AG04449 (cell line): ENCODE measurements at regions not wholly inside any gene's neighbourhood (a gene's known extent, or its start where the extent isn't known, plus 50 kb on each side); places are given as distances from the start of the nearest gene placed in this dataset.

Experiments
- CTCF ChIA-PET: fragments of 350-600 bp; formaldehyde crosslinking; extraction: SDS; loops from one replicate; lab custom pipeline; 2021; ENCODE audit warnings: antibody characterized with exemption; lab: Yijun Ruan, JAX
- POLR2A ChIA-PET: fragments of 400-600, 350-600 bp; formaldehyde crosslinking; extraction: SDS; loops from one replicate; lab custom pipeline; 2020; ENCODE audit warnings: antibody characterized with exemption, inconsistent platforms; lab: Yijun Ruan, JAX
- DNase-seq: peaks from one replicate; pipeline ENCODE4 v3.0.0-alpha.2; 2010; ENCODE audit warnings: low read depth, low spot score
- H3K4me3 ChIP-seq: 2 replicates; pipeline ENCODE4 v1.5.1; 2011; ENCODE audit warnings: low read depth, mild to moderate bottlenecking, control low read depth, low read length
- TF ChIP-seq, protein P1 (sequence below): IDR thresholded peaks from one replicate; pipeline ENCODE4 v1.5.1; 2011; ENCODE audit warnings: mild to moderate bottlenecking, moderate library complexity, low read length, control low read depth, inconsistent platforms; ENCODE audit not compliant: insufficient read depth; ENCODE audit errors: missing control alignments

DNA sequence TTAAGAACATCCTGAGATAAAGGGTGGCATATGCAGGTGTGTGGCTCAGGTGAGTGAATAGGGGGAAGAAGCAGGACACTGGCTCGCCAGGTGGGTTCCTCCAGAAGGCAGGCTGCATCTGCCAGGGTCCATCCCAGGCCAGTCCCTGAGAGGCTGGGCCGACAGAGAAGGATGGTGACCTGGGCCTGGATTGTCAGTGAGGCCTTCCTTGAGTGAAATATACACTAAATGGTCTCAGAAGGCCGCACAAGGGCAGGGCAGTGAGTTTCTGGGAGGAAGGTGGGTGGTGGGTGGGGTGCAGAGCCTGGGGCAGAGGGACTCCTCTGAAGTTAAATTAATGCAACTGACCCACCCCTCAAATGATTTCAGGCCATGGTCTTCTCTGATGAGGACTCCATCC is 182.1 kb downstream of the ANKRD30B start:
- TF ChIP-seq, protein P1, sequence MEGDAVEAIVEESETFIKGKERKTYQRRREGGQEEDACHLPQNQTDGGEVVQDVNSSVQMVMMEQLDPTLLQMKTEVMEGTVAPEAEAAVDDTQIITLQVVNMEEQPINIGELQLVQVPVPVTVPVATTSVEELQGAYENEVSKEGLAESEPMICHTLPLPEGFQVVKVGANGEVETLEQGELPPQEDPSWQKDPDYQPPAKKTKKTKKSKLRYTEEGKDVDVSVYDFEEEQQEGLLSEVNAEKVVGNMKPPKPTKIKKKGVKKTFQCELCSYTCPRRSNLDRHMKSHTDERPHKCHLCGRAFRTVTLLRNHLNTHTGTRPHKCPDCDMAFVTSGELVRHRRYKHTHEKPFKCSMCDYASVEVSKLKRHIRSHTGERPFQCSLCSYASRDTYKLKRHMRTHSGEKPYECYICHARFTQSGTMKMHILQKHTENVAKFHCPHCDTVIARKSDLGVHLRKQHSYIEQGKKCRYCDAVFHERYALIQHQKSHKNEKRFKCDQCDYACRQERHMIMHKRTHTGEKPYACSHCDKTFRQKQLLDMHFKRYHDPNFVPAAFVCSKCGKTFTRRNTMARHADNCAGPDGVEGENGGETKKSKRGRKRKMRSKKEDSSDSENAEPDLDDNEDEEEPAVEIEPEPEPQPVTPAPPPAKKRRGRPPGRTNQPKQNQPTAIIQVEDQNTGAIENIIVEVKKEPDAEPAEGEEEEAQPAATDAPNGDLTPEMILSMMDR, result no peak
- POLR2A ChIA-PET, result no interaction called here
- no peak for DNase-seq
- CTCF ChIA-PET, result no interaction called here
- no peak overlapping the region for H3K4me3 ChIP-seq

DNA sequence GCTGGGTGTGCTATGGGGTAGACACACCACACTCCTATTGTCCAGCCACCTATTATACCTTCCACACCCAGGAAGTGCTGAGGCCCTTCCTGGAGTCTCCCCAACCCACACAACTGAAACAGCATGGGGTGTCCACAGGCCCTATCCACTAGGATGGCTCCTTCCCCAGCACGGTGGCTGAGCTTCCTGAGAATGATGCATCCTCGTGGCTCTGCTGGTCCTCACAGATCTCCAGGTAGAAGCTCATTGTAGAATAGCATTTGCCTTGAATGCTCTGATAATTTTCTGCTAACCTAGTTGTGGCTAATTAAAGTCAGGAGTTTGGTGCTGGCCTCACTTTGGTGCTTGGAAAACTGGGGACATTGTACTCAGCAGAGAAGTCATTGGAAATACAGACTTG is 182.6 kb downstream of the ANKRD30B start:
- no peak for DNase-seq
- ChIA-PET CTCF (no interaction called here), POLR2A (no interaction called here)
- TF ChIP-seq, protein P1, result no peak
- H3K4me3 ChIP-seq, result no peak overlapping the region

GRCh38 chr18:14933049-14933851 is 185.3 kb downstream of the ANKRD30B start:
- TF ChIP-seq, protein P1, result no peak
- H3K4me3 ChIP-seq, result no peak overlapping the region
- CTCF ChIA-PET, result no interaction called here
- POLR2A ChIA-PET, result no interaction called here
- DNase-seq, result no peak

DNA sequence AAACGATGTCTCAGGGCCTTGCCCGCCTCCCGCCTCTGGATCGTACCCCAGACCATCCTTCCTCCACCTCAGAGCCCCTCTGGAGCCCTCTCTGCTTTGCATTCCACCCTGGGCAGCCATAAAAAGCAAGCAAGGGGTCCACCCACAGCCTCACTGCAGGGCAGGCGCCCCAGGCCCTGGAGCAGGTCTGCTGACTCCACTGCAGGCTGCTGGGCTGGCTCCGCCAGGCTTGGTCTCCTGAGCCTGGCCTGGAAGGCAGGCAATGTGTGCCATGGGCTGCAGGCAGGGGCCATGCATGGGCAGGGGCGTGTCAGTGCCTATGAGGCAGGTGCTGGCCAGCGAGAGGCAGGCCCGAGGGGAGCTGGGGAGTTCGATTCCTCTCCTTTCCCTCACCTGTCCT is 186.0 kb downstream of the ANKRD30B start:
- ChIA-PET POLR2A (no interaction called here), CTCF (no interaction called here)
- no peak for DNase-seq
- TF ChIP-seq, protein P1, result no peak
- no peak overlapping the region for H3K4me3 ChIP-seq

- CTCF ChIA-PET, result no interaction called here
- no peak for DNase-seq
- POLR2A ChIA-PET, result no interaction called here
- no peak overlapping the region for H3K4me3 ChIP-seq
- TF ChIP-seq, protein P1, result no peak
These were observed 187.2 kb downstream of the ANKRD30B start for GRCh38 chr18:14935210-14935609.

DNA sequence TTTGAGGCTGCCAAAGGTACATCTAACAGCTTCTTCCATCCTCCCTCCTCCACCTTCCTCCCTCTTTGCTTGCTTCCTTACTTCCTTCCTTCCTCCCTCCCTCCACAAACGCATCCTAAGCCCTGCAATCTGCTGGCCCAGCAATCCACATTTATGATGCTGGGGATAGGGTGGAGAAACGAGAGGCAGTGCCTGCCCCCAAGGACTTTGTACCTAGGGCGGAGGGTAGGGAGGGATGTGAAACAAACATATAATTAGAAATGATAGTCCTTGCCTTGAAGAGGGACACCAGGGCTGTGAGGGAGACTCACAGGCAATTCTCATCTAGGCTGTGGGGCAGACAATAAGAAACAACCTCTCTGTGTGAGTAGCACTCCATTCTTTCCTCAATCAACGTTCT is 188.3 kb downstream of the ANKRD30B start:
- POLR2A ChIA-PET, result no interaction called here

More for the DNA sequence above, 188.3 kb downstream of the ANKRD30B start:
- CTCF ChIA-PET, result no interaction called here
- TF ChIP-seq, protein P1, result no peak
- H3K4me3 ChIP-seq, result no peak overlapping the region
- no peak for DNase-seq
